Transverse colon (tissue), 4 donors: ENCODE measurements at regions not wholly inside any gene's neighbourhood (a gene's known extent, or its start where the extent isn't known, plus 50 kb on each side); places are given as distances from the start of the nearest gene placed in this dataset.

Source experiments
- DNase-seq: peaks from one replicate; pipeline ENCODE4 v3.0.0-alpha.2; 2019
- H3K27ac ChIP-seq, 4 donors: fragments of 200-600 bp; sonication (generic); 2 replicates each; pipeline ENCODE4 v1.5.1; 2016 to 2018; ENCODE audit warnings: inconsistent platforms in 4 of 4
- H3K27me3 ChIP-seq: fragments of 200-600 bp; sonication (generic); 2 replicates; pipeline ENCODE4 v1.5.1; 2017; ENCODE audit warnings: inconsistent platforms
- H3K36me3 ChIP-seq, 4 donors: fragments of 200-600 bp; sonication (generic); 2 replicates each; pipeline ENCODE4 v1.5.1; 2017 to 2019; ENCODE audit warnings: inconsistent platforms in 4 of 4
- H3K4me1 ChIP-seq, 4 donors: fragments of 200-600 bp; sonication (generic); 2 replicates each; pipeline ENCODE4 v1.5.1; 2017 to 2020; ENCODE audit warnings: inconsistent platforms in 4 of 4
- H3K4me3 ChIP-seq, 4 donors: fragments of 200-600 bp; sonication (generic); 1 replicate in 1 of 4; 2 replicates in 3 of 4; pipeline versions ENCODE4 v1.5.1 to v1.6.1; 2017 to 2019; ENCODE audit warnings: inconsistent platforms in 4 of 4
- H3K9me3 ChIP-seq, 2 donors: fragments of 200-600 bp; sonication (generic); 2 replicates each; pipeline ENCODE4 v1.5.1; 2017 to 2019; ENCODE audit warnings: inconsistent platforms in 2 of 2
- CTCF ChIP-seq, 5 experiments: fragments of 200-600 bp in 3 of 5; fragments of 450-650 bp in 2 of 5; sonication (generic) in 3 of 5; IDR thresholded peaks; 1 replicate in 2 of 5; 2 replicates in 3 of 5; pipeline ENCODE4 v1.5.1; 2016 to 2017; ENCODE audit warnings: antibody characterized with exemption in 5 of 5, inconsistent platforms in 3 of 5, mild to moderate bottlenecking in 2 of 5, moderate library complexity in 1 of 5
- EP300 ChIP-seq: sonication (generic); formaldehyde crosslinking; IDR thresholded peaks from one replicate; pipeline ENCODE4 v1.6.1; 2017; ENCODE audit warnings: antibody characterized with exemption, low read depth
- POLR2A ChIP-seq: fragments of 450-650 bp; IDR thresholded peaks from one replicate; pipeline ENCODE4 v1.6.1; 2016; ENCODE audit warnings: antibody characterized with exemption, mild to moderate bottlenecking, moderate library complexity
- POLR2AphosphoS5 ChIP-seq, 3 donors: sonication (generic); formaldehyde crosslinking; IDR thresholded peaks; one replicate each; pipeline ENCODE4 v1.6.1; 2016; ENCODE audit warnings: antibody characterized with exemption in 3 of 3
- WGBS, 2 donors: methylation state at CpG; one replicate each; pipeline ENCODE4 v1.1.5; 2018; ENCODE audit warnings: low coverage in 1 of 2; 5-methylcytosine and 5-hydroxymethylcytosine counted together
- in situ Hi-C, 4 donors: fragments of 200-750 bp; cut with MboI; loops; one replicate each; pipeline versions ENCODE4 v1.15.0 to v1.15.1; 2017; ENCODE audit warnings: low sequenced_read_pairs in 3 of 4, low pct_ligation_motif_present in 1 of 4, low pct_unique_long_range_greater_than_20kb in 1 of 4
- intact Hi-C: fragments of 100-400 bp; cut with DNase I; formaldehyde crosslinking; loops from one replicate; pipeline ENCODE4 v1.15.1; 2023; ENCODE audit warnings: low total_unique reads

GRCh38 chr9:28317745-28318144, 744.5 kb upstream of the C9orf72 start:
- Histone ChIP-seq H3K9me3 (no peaks in the 10 kb centered on the region), H3K36me3 (no peaks in the 10 kb centered on the region), H3K27ac (no peak overlapping the region), H3K4me1 (no peaks in the 10 kb centered on the region), H3K4me3 (no peak overlapping the region), H3K27me3 (no peaks in the 10 kb centered on the region)
- intact Hi-C loops (no loop called here), in situ Hi-C loops (no loop called here)
- no peak for TF ChIP-seq EP300
- TF ChIP-seq CTCF (IDR thresholded peaks at IDR 0.05) = no peak
- no peak for TF ChIP-seq POLR2AphosphoS5 (IDR thresholded peaks at IDR 0.05)
- TF ChIP-seq POLR2A = no peak
- WGBS, 2 donors = 65 to 75% methylated on average over 1 of the region's 1 CpG
- no peak for DNase-seq

- DNase-seq = no peak
- Histone ChIP-seq H3K9me3 (no peaks in the 10 kb centered on the region), H3K36me3 (no peaks in the 10 kb centered on the region), H3K4me3 (no peak overlapping the region), H3K27me3 (no peaks in the 10 kb centered on the region), H3K4me1 (no peaks in the 10 kb centered on the region), H3K27ac (no peak overlapping the region)
- TF ChIP-seq POLR2AphosphoS5 (IDR thresholded peaks at IDR 0.05) = no peak
- TF ChIP-seq EP300 = no peak
- TF ChIP-seq POLR2A = no peak
- TF ChIP-seq CTCF (IDR thresholded peaks at IDR 0.05) = no peak
- intact Hi-C loops = no loop called here
- in situ Hi-C loops = no loop called here
- WGBS, 2 donors = 60 to 86% methylated on average over 1 of the region's 1 CpG
Measured at GRCh38 chr9:28318515-28318914, 745.2 kb upstream of the C9orf72 start.

- H3K27me3 ChIP-seq = no peaks in the 10 kb centered on the region
- no peak overlapping the region for H3K4me3 ChIP-seq
- 52 to 63% methylated on average over 2 of the region's 2 CpGs for WGBS, 2 donors
- TF ChIP-seq POLR2AphosphoS5 (IDR thresholded peaks at IDR 0.05) (no peak), POLR2A (no peak), EP300 (no peak), CTCF (IDR thresholded peaks at IDR 0.05) (no peak)
- H3K27ac ChIP-seq = no peak overlapping the region
- H3K36me3 ChIP-seq = no peaks in the 10 kb centered on the region
- H3K4me1 ChIP-seq = no peaks in the 10 kb centered on the region
- no peak for DNase-seq
- intact Hi-C loops (no loop called here), in situ Hi-C loops (no loop called here)
- H3K9me3 ChIP-seq = no peaks in the 10 kb centered on the region
Measured at GRCh38 chr9:28319981-28320380, 746.7 kb upstream of the C9orf72 start.

GRCh38 chr9:28320616-28321015, 747.3 kb upstream of the C9orf72 start:
- no peaks in the 10 kb centered on the region for H3K9me3 ChIP-seq
- H3K36me3 ChIP-seq = no peaks in the 10 kb centered on the region
- no peaks in the 10 kb centered on the region for H3K4me1 ChIP-seq
- in situ Hi-C loops (no loop called here), intact Hi-C loops (no loop called here)
- H3K27ac ChIP-seq = no peak overlapping the region
- DNase-seq = no peak
- TF ChIP-seq POLR2A = no peak
- no peak for TF ChIP-seq EP300
- TF ChIP-seq CTCF (IDR thresholded peaks at IDR 0.05) = no peak
- no peak for TF ChIP-seq POLR2AphosphoS5 (IDR thresholded peaks at IDR 0.05)
- H3K27me3 ChIP-seq = no peaks in the 10 kb centered on the region
- WGBS, 2 donors = 25 to 45% methylated on average over 4 to 5 of the region's 5 CpGs
- H3K4me3 ChIP-seq = no peak overlapping the region
